ENCODE measurements at regions not wholly inside any gene's neighbourhood (a gene's known extent, or its start where the extent isn't known, plus 50 kb on each side); places are given as distances from the start of the nearest gene placed in this dataset.

DNA sequence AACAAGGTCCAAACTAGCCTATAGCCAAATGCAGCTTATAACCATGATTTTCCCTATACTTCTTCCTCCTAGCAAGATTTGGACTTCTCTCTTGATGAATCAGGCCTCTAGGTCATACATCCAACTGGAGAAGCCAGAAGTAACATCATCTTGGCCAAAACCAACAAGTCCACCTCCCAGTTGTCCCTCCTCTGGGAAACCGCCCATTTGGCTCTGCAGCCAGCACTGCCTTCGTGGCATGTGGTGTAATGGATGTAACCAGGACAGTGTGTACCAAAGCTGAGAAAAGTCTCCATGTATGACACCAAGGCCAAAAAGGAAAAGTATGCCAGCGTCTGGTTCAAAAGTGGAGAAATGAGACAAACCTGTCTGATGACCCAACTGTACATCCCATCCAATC is 59.3 kb upstream of the VASH1 start:
- CTCF ChIA-PET = interaction anchor here (0.7 to 1.3 kb wide), 6 partner anchors 8 to 171 kb away, joined by 3 to 8 read pairs (median 4); no protein-coding TSS in a partner anchor
- no peaks in the 10 kb centered on the region for H3F3A ChIP-seq (replicated peaks; ENCODE audit: insufficient read depth)
- POLR2A ChIA-PET = no interaction called here
- no peak overlapping the region for H3K27ac ChIP-seq (ENCODE audit: low read depth in 2 of 2, low read length in 1 of 2)
- H2AFZ ChIP-seq (ENCODE audit: low read depth) = no peak overlapping the region
- H3K9me3 ChIP-seq = no peaks in the 10 kb centered on the region
- H3K36me3 ChIP-seq (replicated peaks in 1 of 2; ENCODE audit: control insufficient read depth in 1 of 2, insufficient read depth in 2 of 2, low read length in 1 of 2) = no peaks in the 10 kb centered on the region
- 18% methylated on average over 2 of the region's 3 CpGs for WGBS (ENCODE audit: low lambda C conversion rate)
- H3K4me1 ChIP-seq (ENCODE audit: control insufficient read depth in 1 of 2, insufficient read depth in 2 of 2, low read depth in 1 of 2, low read length in 1 of 2) = peaks cover 0 to 3% of the 10 kb centered on the region in 2 experiments; a peak in 1 of 4 replicates
- H3K27me3 ChIP-seq (ENCODE audit: insufficient read depth) = no peaks in the 10 kb centered on the region; the same call in 1 of the 2 replicates
- H3K9ac ChIP-seq = no peak overlapping the region
- no peaks in the 10 kb centered on the region for H3K9me2 ChIP-seq
- TF ChIP-seq TAF1 (IDR thresholded peaks at IDR 0.05; ENCODE audit: borderline replicate concordance, low read depth, low read length) (no peak), YY1 (IDR thresholded peaks at IDR 0.05; ENCODE audit: low read depth) (no peak), RXRA (IDR thresholded peaks at IDR 0.05; ENCODE audit: borderline replicate concordance, low read depth) (no peak), MAX (IDR thresholded peaks at IDR 0.05; ENCODE audit: low read depth) (no peak), IRF3 (IDR thresholded peaks at IDR 0.05; ENCODE audit: low read depth, low read length) (no peak), USF1 (IDR thresholded peaks at IDR 0.05; ENCODE audit: borderline replicate concordance, low read depth) (no peak), POLR2AphosphoS5 (IDR thresholded peaks at IDR 0.05; ENCODE audit: low read depth, low read length) (no peak)
- TF ChIP-seq, protein P1, sequence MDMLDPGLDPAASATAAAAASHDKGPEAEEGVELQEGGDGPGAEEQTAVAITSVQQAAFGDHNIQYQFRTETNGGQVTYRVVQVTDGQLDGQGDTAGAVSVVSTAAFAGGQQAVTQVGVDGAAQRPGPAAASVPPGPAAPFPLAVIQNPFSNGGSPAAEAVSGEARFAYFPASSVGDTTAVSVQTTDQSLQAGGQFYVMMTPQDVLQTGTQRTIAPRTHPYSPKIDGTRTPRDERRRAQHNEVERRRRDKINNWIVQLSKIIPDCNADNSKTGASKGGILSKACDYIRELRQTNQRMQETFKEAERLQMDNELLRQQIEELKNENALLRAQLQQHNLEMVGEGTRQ (IDR thresholded peaks at IDR 0.05; ENCODE audit: borderline replicate concordance, low read depth, low read length) = no peak
- no peaks in the 10 kb centered on the region for H4K20me1 ChIP-seq (ENCODE audit: insufficient read depth)
- DNase-seq = no peak
- no peak overlapping the region for H3K4me2 ChIP-seq
- H3K4me3 ChIP-seq (ENCODE audit: low read depth in 2 of 2, low read length in 1 of 2) = no peak overlapping the region
- H3K79me2 ChIP-seq (ENCODE audit: insufficient read depth) = no peaks in the 10 kb centered on the region

DNA sequence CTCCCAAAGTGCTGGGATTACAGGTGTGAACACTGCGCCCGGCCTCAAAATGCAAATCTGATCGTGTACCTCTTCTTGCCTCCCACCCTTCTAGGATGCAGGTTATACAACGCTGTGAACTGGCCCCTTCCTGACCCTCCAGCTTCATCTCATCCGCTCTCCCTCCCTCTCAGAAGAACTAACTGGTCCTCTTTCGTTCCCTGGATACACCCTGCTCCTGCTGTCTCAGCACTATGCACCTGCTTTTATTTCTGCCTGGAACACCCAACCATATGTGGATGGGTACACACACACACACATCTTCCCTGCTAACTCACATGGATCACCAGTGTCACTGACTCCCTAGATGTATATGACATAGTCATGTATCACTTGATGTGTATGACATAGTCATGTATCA is 56.1 kb upstream of the VASH1 start:
- Histone ChIP-seq H4K20me1 (ENCODE audit: insufficient read depth) (no peaks in the 10 kb centered on the region), H3K79me2 (ENCODE audit: insufficient read depth) (no peaks in the 10 kb centered on the region), H3K9me3 (no peaks in the 10 kb centered on the region), H3K27me3 (ENCODE audit: insufficient read depth) (no peaks in the 10 kb centered on the region; the same call in 1 of the 2 replicates), H3K9me2 (no peaks in the 10 kb centered on the region), H3K27ac (ENCODE audit: low read depth in 2 of 2, low read length in 1 of 2) (no peak overlapping the region), H3K4me1 (ENCODE audit: control insufficient read depth in 1 of 2, insufficient read depth in 2 of 2, low read depth in 1 of 2, low read length in 1 of 2) (no peaks in the 10 kb centered on the region), H3K4me3 (ENCODE audit: low read depth in 2 of 2, low read length in 1 of 2) (no peak overlapping the region), H2AFZ (ENCODE audit: low read depth) (no peak overlapping the region), H3K36me3 (replicated peaks in 1 of 2; ENCODE audit: control insufficient read depth in 1 of 2, insufficient read depth in 2 of 2, low read length in 1 of 2) (no peaks in the 10 kb centered on the region), H3K4me2 (no peak overlapping the region), H3K9ac (no peak overlapping the region), H3F3A (replicated peaks; ENCODE audit: insufficient read depth) (no peaks in the 10 kb centered on the region)
- 66% methylated on average over 6 of the region's 6 CpGs for WGBS (ENCODE audit: low lambda C conversion rate)
- POLR2A ChIA-PET = no interaction called here
- CTCF ChIA-PET = interaction anchor here (1.3 to 7.4 kb wide), 2 partner anchors 80 to 104 kb away, joined by 6 to 112 read pairs; partner anchors contain the start of gene ANGEL1
- DNase-seq = no peak
- TF ChIP-seq EP300 (IDR thresholded peaks at IDR 0.05; ENCODE audit: borderline replicate concordance in 1 of 2, low read depth in 1 of 2, low read length in 1 of 2) (no peak), TAF1 (IDR thresholded peaks at IDR 0.05; ENCODE audit: borderline replicate concordance, low read depth, low read length) (no peak), YY1 (IDR thresholded peaks at IDR 0.05; ENCODE audit: low read depth) (no peak), RCOR1 (IDR thresholded peaks at IDR 0.05; ENCODE audit: low read length) (no peak), EZH2phosphoT487 (IDR thresholded peaks at IDR 0.05; ENCODE audit: borderline replicate concordance, low read depth) (no peak), REST (IDR thresholded peaks at IDR 0.05; ENCODE audit: low read depth, low read length) (no peak), NRF1 (IDR thresholded peaks at IDR 0.05; ENCODE audit: low read depth, low read length) (no peak), IRF3 (IDR thresholded peaks at IDR 0.05; ENCODE audit: low read depth, low read length) (no peak)
- TF ChIP-seq, protein P1 (IDR thresholded peaks at IDR 0.05; ENCODE audit: borderline replicate concordance, low read depth, low read length) = no peak
- TF ChIP-seq, protein P2, sequence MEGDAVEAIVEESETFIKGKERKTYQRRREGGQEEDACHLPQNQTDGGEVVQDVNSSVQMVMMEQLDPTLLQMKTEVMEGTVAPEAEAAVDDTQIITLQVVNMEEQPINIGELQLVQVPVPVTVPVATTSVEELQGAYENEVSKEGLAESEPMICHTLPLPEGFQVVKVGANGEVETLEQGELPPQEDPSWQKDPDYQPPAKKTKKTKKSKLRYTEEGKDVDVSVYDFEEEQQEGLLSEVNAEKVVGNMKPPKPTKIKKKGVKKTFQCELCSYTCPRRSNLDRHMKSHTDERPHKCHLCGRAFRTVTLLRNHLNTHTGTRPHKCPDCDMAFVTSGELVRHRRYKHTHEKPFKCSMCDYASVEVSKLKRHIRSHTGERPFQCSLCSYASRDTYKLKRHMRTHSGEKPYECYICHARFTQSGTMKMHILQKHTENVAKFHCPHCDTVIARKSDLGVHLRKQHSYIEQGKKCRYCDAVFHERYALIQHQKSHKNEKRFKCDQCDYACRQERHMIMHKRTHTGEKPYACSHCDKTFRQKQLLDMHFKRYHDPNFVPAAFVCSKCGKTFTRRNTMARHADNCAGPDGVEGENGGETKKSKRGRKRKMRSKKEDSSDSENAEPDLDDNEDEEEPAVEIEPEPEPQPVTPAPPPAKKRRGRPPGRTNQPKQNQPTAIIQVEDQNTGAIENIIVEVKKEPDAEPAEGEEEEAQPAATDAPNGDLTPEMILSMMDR (IDR thresholded peaks at IDR 0.05) = no peak
